Activated CD8-positive, alpha-beta memory T cell treated with anti-CD3 and anti-CD28 coated beads, Interleukin-2, amount 10 ng/mL, durations not matched to agents 7 days and 5 days (primary cell): ENCODE measurements at regions not wholly inside any gene's neighbourhood (a gene's known extent, or its start where the extent isn't known, plus 50 kb on each side); places are given as distances from the start of the nearest gene placed in this dataset.

Source experiments
- ATAC-seq: fragments of 150-1000 bp; cut with Tn5 transposase; one replicate; pipeline ENCODE4 v1.10.0; 2021; ENCODE audit warnings: moderate library complexity
- CTCF ChIA-PET: fragments of 350-600 bp; sonication (Branson Sonifier 250); formaldehyde crosslinking; loops from one replicate; lab custom pipeline; 2021; ENCODE audit warnings: antibody characterized with exemption; lab: Charles Lee
- DNase-seq: peaks from one replicate; pipeline ENCODE4 v3.0.0-alpha.2; 2020
- H3K27ac Mint-ChIP-seq: one replicate; pipeline ENCODE4 v1.8.0; 2021; ENCODE audit warnings: mild to moderate bottlenecking, mixed read lengths
- H3K27me3 Mint-ChIP-seq: one replicate; pipeline ENCODE4 v1.8.0; 2021; ENCODE audit warnings: mixed read lengths
- H3K36me3 Mint-ChIP-seq: one replicate; pipeline ENCODE4 v1.8.0; 2021; ENCODE audit warnings: mild to moderate bottlenecking, mixed read lengths
- H3K4me1 Mint-ChIP-seq: one replicate; pipeline ENCODE4 v1.8.0; 2021; ENCODE audit warnings: mixed read lengths
- H3K4me3 Mint-ChIP-seq: one replicate; pipeline ENCODE4 v1.8.0; 2021; ENCODE audit warnings: mild to moderate bottlenecking, moderate library complexity, mixed read lengths
- H3K9me3 Mint-ChIP-seq: one replicate; pipeline ENCODE4 v1.8.0; 2022; ENCODE audit warnings: low read depth, mixed read lengths

DNA sequence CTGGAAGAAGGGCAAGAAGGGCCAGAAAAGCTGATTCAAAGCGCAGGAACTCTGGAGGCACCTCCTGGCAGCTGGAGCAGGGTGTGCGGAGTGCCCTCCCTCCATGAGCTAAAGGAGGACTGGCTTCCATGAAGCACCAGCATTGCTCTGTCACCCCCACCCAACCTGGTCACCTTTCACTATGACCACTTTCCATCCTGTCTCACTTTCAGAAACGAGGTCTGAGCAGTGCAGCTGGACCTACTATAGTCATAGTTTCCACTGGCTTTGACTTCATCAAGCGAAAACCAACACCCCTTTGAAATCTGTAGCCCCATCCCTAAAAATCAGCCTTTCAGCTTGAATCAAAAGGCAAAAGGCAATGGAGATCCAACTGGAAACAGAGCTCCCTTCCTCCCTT lies 84.8 kb upstream of the CACNA1E start:
- Mint-ChIP-seq H3K36me3 (peaks cover 5% of the 10 kb centered on the region), H3K27me3 (no peaks in the 10 kb centered on the region), H3K9me3 (no peaks in the 10 kb centered on the region), H3K4me1 (peaks cover 40% of the 10 kb centered on the region), H3K4me3 (no peak overlapping the region), H3K27ac (peak overlapping the region; percentile 82)
- DNase-seq (peak; percentile 57), ATAC-seq (peak; percentile 52)
- CTCF ChIA-PET = interaction anchor here (0.9 to 10.0 kb wide), 10 partner anchors 10 to 218 kb away, joined by 3 to 46 read pairs (median 4); no protein-coding TSS in a partner anchor

DNA sequence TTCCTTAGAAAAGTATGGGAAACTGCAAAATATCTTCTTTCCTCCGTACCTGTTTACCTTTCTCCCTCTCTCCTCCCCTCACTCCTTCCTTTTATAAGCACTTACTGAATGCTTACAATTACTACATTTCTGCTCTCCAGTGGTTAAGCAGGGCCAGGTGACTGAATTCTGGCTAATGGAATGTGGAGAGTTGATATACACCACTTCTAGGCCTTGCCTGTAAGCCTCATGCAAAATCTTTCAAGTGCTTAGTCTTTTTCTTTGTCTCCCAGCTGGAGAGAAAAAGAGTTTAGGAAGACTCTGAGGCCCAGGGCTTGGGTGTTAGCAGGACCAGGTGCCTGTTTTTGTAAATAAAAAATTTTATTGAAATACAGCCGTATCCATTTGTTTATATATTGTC lies 77.7 kb upstream of the CACNA1E start:
- no peaks in the 10 kb centered on the region for H3K27me3 Mint-ChIP-seq
- no peak overlapping the region for H3K27ac Mint-ChIP-seq
- ATAC-seq (no peak), DNase-seq (no peak)
- peaks cover 8% of the 10 kb centered on the region for H3K4me1 Mint-ChIP-seq
- no peaks in the 10 kb centered on the region for H3K9me3 Mint-ChIP-seq
- H3K4me3 Mint-ChIP-seq = no peak overlapping the region
- CTCF ChIA-PET = interaction anchor here (0.7 kb wide), 1 partner anchor 216 kb away, joined by 4 read pairs; no protein-coding TSS in a partner anchor
- peaks cover 5% of the 10 kb centered on the region for H3K36me3 Mint-ChIP-seq

DNA sequence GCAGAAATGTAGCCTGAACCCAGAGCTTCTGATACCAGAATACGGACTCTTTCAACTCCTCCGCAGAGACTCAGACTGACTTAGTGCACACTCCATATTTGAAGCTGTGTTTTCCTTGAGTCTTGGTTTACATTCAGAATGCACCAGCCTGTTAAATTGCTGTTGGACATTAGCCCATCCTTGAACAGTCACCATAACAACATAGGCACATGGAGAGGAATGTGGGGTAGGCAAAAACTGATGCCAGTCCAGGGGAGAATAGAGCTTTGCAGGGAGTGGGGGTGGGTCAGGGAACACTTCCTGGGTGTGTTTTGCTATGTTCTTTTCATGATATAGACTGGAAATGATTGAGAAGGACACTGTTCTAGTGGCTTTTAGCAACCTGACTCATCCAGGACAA lies 76.3 kb upstream of the CACNA1E start:
- Mint-ChIP-seq H3K27ac (no peak overlapping the region), H3K27me3 (no peaks in the 10 kb centered on the region), H3K4me1 (no peaks in the 10 kb centered on the region), H3K36me3 (no peaks in the 10 kb centered on the region), H3K9me3 (no peaks in the 10 kb centered on the region), H3K4me3 (no peak overlapping the region)
- DNase-seq = no peak
- no peak for ATAC-seq
- CTCF ChIA-PET = no interaction called here

DNA sequence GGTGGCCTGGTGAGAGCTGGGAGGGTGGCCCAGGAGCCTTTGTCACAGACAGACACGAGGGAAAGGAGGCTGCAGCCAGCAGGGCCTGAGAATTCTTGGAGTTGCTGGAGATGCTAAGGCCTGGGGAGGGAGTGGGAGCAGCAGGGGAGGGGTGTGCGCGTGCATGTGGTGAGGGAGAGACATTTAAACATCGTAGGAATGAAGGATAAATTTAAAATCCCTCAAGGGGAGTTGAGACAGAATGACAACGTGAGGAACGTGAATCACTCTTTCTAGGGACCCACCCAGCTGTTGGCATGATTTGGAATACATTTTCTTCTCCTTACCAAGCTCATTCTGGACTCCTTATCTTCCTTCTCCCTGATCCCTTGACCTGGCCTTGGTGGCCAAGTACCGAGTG lies 73.3 kb upstream of the CACNA1E start:
- CTCF ChIA-PET = interaction anchor here (1.3 to 2.5 kb wide), 2 partner anchors 11 to 90 kb away, joined by 3 to 10 read pairs; no protein-coding TSS in a partner anchor
- no peak overlapping the region for H3K4me3 Mint-ChIP-seq
- H3K27me3 Mint-ChIP-seq = no peaks in the 10 kb centered on the region
- H3K27ac Mint-ChIP-seq = no peak overlapping the region
- H3K4me1 Mint-ChIP-seq = no peaks in the 10 kb centered on the region
- DNase-seq (no peak), ATAC-seq (no peak)
- H3K36me3 Mint-ChIP-seq = no peaks in the 10 kb centered on the region
- H3K9me3 Mint-ChIP-seq = no peaks in the 10 kb centered on the region

DNA sequence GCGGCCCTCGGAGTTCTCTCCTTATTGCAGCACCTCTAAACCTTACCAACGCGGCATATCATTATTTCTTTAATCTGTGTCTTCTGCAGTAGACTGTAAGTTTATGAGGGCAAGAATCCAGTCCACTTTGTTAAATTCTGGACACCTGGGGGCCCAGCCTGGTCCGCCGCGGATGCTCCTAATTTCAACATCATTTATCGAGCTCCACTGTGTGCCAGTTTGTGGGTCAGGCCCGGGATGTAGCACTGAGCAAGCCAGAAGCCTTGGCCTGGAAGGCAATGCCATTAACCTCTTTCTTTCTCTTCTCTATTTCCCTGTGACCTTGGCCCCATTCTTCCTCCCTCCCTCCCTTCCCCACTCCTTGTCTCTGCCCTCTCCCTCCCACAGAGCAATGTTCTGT lies 70.6 kb upstream of the CACNA1E start:
- no peaks in the 10 kb centered on the region for H3K27me3 Mint-ChIP-seq
- H3K36me3 Mint-ChIP-seq = no peaks in the 10 kb centered on the region
- H3K4me3 Mint-ChIP-seq = no peak overlapping the region
- no peak for DNase-seq
- H3K27ac Mint-ChIP-seq = no peak overlapping the region
- no peak for ATAC-seq
- CTCF ChIA-PET = no interaction called here
- no peaks in the 10 kb centered on the region for H3K9me3 Mint-ChIP-seq
- H3K4me1 Mint-ChIP-seq = no peaks in the 10 kb centered on the region

DNA sequence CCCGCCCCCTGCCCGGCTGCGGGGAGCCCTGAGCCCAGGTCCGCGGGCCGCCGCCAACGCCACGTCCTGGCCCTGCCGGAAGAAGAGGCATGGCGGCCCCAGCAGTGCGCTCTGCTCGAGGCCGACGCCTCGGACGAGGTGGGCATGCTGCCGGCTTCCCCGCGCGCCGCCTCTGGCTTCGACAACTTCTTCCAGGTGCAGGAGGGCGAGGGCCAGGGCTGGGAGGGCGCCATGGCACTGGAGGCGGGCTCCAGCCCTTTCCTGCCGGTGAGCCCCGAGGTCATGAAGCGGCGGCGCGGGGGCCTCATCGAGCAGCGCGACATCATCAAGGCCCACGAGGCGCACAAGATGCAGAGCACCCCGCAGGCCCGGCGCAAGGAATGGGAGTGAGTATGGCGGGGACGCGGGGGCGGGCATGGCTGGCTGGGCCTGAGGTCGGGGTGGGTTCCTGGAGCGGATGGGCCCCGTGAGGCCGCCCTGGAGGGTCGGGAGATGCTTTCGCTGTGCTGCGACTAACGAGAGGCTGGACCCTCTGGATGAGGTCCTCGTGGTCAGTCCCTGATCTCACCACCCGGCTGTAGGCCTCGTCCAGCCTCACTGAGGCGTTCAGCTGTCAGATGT lies 70.0 kb upstream of the CACNA1E start:
- Mint-ChIP-seq H3K4me1 (no peaks in the 10 kb centered on the region), H3K27ac (no peak overlapping the region), H3K4me3 (no peak overlapping the region), H3K27me3 (no peaks in the 10 kb centered on the region), H3K9me3 (no peaks in the 10 kb centered on the region), H3K36me3 (no peaks in the 10 kb centered on the region)
- DNase-seq (no peak), ATAC-seq (no peak)
- CTCF ChIA-PET = no interaction called here

DNA sequence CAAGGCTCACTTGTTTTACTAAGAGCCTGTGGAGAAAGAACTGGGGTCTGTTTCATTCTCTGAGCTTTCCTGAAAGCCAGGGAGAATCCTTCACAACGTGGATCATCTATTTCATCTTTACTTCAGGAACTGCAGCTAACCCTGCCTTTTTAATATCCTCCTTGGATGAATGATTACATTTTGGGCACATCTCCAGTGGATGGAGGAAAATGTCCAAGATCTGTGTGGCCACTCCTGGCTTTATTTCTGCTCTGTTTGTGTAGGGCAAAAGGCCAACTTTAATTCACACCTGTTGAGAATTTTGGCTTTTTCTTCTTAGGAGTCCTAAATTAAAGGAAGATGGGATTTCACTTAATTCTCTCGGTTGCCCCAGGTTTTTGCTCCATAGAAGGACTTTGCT lies 69.5 kb upstream of the CACNA1E start:
- Mint-ChIP-seq H3K9me3 (no peaks in the 10 kb centered on the region), H3K27ac (no peak overlapping the region), H3K27me3 (no peaks in the 10 kb centered on the region), H3K4me1 (no peaks in the 10 kb centered on the region), H3K36me3 (no peaks in the 10 kb centered on the region), H3K4me3 (no peak overlapping the region)
- CTCF ChIA-PET = no interaction called here
- no peak for DNase-seq
- ATAC-seq = no peak

DNA sequence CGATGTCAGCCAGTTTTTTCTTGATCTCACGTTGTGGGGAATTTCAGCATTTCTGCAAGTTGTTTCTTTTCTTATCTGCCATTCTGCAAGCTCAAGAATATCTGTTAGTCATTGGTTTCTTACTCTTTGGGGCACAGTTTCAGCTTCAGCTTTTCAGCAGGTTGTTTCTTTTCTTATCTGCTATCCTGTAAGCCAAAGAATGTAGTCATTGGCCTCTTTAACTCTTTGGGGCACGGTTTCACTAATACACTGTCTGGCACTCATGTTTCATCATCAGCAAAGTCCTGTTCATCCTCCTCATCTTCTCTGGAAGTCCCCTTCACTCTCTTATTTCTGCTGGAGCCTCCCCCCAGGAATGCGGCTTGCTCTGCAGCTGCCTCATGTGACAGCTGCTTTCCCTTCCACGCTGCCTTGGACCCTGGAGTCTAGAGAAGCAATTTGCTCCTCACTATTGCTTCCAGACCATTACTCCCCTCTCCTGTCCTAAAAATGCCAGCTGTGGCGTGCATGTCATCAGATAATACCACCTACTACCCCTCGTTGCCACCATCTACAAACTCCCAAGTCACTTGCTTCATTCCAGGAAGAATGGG lies 67.0 kb upstream of the CACNA1E start:
- Mint-ChIP-seq H3K4me3 (no peak overlapping the region), H3K36me3 (no peaks in the 10 kb centered on the region), H3K27ac (no peak overlapping the region), H3K4me1 (no peaks in the 10 kb centered on the region), H3K9me3 (no peaks in the 10 kb centered on the region), H3K27me3 (no peaks in the 10 kb centered on the region)
- CTCF ChIA-PET = interaction anchor here (0.9 to 1.0 kb wide), 2 partner anchors 9 to 17 kb away, joined by 3 to 4 read pairs; no protein-coding TSS in a partner anchor
- no peak for DNase-seq
- no peak for ATAC-seq

DNA sequence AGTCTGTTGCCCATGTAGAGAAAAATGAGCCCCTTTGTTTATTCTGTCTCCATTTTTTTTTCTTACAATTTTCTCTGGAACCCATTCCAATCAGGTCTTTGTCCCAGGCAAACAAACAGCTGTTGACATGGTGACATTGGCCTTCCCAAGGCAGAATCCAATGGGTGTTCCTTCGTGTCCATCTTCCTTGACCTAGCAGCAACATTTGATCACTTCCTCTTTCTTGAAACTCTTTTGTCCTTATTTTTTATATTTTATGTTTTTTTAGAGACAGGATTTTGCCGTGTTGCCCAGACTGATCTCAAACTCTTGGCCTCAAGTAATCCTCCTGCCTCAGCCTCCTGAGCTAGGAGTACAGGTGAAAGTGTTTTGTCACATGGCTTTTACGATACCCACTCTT lies 65.4 kb upstream of the CACNA1E start:
- no peak overlapping the region for H3K27ac Mint-ChIP-seq
- ATAC-seq = no peak
- H3K36me3 Mint-ChIP-seq = no peaks in the 10 kb centered on the region
- no peaks in the 10 kb centered on the region for H3K4me1 Mint-ChIP-seq
- no peaks in the 10 kb centered on the region for H3K27me3 Mint-ChIP-seq
- no peaks in the 10 kb centered on the region for H3K9me3 Mint-ChIP-seq
- CTCF ChIA-PET = no interaction called here
- DNase-seq = no peak
- no peak overlapping the region for H3K4me3 Mint-ChIP-seq

DNA sequence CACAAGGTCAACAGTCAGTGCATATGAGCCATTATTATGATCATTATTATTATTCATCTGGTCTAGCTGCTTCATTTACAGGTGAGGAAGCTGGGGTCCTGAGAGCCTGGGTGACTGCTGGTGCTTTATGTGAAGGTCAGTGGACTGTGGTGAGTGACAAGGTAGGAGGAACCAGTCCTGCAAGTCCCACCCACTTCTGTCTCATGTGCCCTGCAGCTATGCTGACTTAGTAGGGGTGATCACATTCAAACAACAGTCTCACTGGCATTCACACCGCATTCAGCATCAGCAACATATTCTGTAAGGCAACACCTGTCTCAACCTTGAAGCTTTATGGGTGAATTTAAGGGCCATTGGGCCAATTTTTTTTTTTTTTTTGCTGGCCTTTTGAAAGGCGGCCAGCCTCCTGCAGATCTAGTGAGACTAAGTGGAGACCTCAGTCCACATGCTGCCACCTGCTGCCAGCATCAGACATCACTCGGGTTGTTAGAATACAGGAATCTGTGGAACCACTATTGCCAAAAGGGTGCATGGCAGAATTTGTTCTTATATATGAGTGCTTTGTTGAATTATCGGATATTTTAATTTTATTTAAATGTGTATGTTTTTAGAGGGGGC lies 59.9 kb upstream of the CACNA1E start:
- Mint-ChIP-seq H3K4me3 (no peak overlapping the region), H3K36me3 (no peaks in the 10 kb centered on the region), H3K4me1 (peaks cover 2% of the 10 kb centered on the region), H3K27ac (no peak overlapping the region), H3K27me3 (peaks cover 10% of the 10 kb centered on the region), H3K9me3 (no peaks in the 10 kb centered on the region)
- CTCF ChIA-PET = interaction anchor here (0.6 to 2.7 kb wide), 13 partner anchors 10 to 514 kb away, joined by 3 to 28 read pairs (median 3); no protein-coding TSS in a partner anchor
- DNase-seq = peak; percentile 62
- ATAC-seq = peak; percentile 48

DNA sequence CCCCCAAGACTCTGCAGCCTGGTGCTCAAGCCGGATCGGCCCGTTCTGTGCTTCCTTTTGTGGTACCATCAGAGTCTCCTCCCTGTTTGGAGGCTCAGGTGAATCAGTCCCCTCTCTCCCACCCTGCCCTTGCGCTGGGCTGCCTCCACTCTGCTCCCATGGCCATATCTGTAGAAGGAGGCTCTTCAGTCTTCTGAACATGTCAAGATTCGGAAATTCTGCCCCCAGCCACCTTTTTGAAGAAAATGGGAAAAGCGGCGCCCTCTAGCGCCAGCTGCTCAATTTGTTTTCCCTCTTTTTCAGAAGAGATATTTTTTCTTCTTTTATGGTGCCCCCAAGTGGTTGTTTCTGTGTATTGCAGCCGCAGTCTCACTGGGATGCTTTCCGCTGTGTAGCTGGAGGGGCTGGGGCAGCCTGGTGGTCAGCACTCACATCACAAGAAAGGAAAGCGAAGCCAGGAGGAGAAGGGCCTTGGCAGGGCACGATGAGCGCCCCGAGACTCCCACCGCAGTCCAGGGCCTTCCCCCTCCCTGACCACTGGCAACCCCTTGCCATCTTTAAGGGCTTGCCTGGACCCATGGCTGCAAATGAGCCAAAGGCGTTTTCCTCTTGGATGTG lies 58.4 kb upstream of the CACNA1E start:
- ATAC-seq = peak; percentile 68
- peak overlapping the region; percentile 44 for H3K4me3 Mint-ChIP-seq
- H3K4me1 Mint-ChIP-seq = peaks cover 2% of the 10 kb centered on the region
- H3K36me3 Mint-ChIP-seq = no peaks in the 10 kb centered on the region
- peaks cover 14% of the 10 kb centered on the region for H3K27me3 Mint-ChIP-seq
- DNase-seq = peak; percentile 80
- no peak overlapping the region for H3K27ac Mint-ChIP-seq
- no peaks in the 10 kb centered on the region for H3K9me3 Mint-ChIP-seq
- CTCF ChIA-PET = interaction anchor here (0.6 to 2.1 kb wide), 40 partner anchors 8 to 901 kb away, joined by 3 to 102 read pairs (median 4); no protein-coding TSS in a partner anchor

DNA sequence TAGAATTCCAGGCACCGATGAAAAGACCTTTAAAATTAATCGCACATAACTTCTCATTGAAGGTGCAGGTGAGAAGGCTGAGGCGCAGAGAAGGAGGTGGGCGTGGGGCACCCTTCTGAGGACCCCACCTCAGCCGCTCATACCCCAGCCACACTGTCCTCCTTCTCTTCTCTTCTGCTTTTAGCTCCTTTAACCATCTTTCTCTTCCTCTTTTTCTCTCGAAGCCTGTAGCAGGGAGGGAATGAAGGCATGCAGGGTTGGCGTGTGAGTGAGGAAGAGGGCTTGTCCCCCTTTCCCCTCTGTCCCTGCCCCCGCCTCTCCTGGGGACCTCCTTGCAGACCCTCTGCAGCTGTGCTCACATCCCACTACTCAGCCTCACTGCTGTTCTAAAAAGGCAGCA lies 57.8 kb upstream of the CACNA1E start:
- H3K36me3 Mint-ChIP-seq = no peaks in the 10 kb centered on the region
- CTCF ChIA-PET = interaction anchor here (0.7 to 2.1 kb wide), 33 partner anchors 9 to 547 kb away, joined by 3 to 102 read pairs (median 4); no protein-coding TSS in a partner anchor
- H3K27me3 Mint-ChIP-seq = peaks cover 14% of the 10 kb centered on the region
- H3K27ac Mint-ChIP-seq = no peak overlapping the region
- DNase-seq = no peak
- peaks cover 2% of the 10 kb centered on the region for H3K4me1 Mint-ChIP-seq
- ATAC-seq = no peak
- H3K9me3 Mint-ChIP-seq = no peaks in the 10 kb centered on the region
- H3K4me3 Mint-ChIP-seq = no peak overlapping the region

DNA sequence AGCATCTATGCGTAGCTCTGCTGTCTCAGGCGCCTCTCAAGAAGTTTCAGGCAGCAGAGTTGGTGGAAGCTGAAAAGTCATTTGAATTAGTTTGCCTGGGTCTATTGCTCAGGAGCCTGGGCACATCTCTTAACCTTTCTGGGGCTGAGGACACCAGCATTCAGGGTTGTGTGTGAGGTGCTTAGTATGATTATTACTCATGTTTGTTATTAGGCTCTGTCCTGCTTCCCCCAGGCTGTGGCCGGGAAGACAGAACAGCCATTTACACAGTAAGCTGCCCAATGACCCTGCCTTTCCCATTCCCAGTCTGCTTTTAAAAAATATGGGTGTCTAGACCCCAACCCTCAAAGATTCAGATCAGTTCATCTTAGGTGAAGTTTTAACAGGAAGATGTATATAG lies 53.9 kb upstream of the CACNA1E start:
- ATAC-seq (no peak), DNase-seq (no peak)
- H3K9me3 Mint-ChIP-seq = no peaks in the 10 kb centered on the region
- no peak overlapping the region for H3K4me3 Mint-ChIP-seq
- no peaks in the 10 kb centered on the region for H3K36me3 Mint-ChIP-seq
- CTCF ChIA-PET = interaction anchor here (1.0 to 3.8 kb wide), 4 partner anchors 32 to 242 kb away, joined by 3 to 25 read pairs (median 5); no protein-coding TSS in a partner anchor
- peaks cover 19% of the 10 kb centered on the region for H3K27me3 Mint-ChIP-seq
- H3K4me1 Mint-ChIP-seq = peaks cover 2% of the 10 kb centered on the region
- no peak overlapping the region for H3K27ac Mint-ChIP-seq
